NCI-H2196 treated with DMSO at 0.1 percent for 48 hours (cell line): ENCODE measurements at regions not wholly inside any gene's neighbourhood (a gene's known extent, or its start where the extent isn't known, plus 50 kb on each side); places are given as distances from the start of the nearest gene placed in this dataset.

Experiments
- DNase-seq: peaks from one replicate; lab custom pipeline; 2025; ENCODE audit not compliant: unreplicated experiment; lab: John Stamatoyannopoulos, UW

- DNase-seq: no peak
Measured at GRCh38 chr11:42025121-42025803, 565.8 kb upstream of the LRRC4C start.

- no peak for DNase-seq
Measured at GRCh38 chr11:42034826-42035225, 575.4 kb upstream of the LRRC4C start.

DNA sequence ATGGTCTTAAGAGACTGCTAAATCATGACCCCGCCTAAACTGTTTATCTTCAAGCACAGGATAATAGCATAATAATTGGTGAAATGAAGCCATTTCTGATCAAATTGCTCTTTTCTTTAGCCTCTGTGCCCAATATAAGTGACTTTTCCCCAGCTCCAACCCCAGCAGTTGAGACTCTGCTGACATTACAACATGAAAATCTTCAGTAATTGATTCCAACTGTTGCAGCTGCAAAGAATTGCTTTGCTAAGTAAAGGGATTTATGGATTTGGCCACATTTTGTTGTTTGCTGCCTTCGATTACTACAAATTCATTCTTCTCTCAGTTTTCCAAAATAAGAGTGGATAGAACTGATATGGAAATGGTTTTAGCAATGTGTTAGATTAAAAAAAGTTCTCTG lies 576.7 kb upstream of the LRRC4C start:
- no peak for DNase-seq

DNA sequence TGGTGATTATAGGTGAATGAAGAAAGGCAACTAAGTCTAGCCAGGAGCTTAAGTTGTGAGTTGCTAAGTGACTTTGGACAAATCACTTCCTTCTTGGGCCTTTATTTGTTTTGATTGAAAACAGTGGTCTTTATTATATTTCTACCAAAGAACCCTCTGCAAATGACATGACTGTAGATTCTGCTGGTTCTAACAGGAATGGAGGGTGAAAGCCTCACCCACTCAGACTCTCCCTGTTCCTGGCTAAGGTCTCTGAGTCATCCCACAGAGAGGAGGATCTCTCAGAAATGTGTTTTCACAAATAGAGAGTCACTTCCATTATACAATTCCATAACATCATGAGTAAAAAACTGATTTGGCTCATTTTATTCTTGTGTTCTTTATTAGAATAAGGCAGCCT lies 583.9 kb upstream of the LRRC4C start:
- no peak for DNase-seq

- DNase-seq: no peak
Measured at GRCh38 chr11:42047637-42048555, 588.4 kb upstream of the LRRC4C start.

GRCh38 chr11:42049186-42049585 lies 589.7 kb upstream of the LRRC4C start:
- DNase-seq: no peak

- DNase-seq: no peak
Measured at GRCh38 chr11:42049650-42050049, 590.2 kb upstream of the LRRC4C start.

GRCh38 chr11:42054351-42054900 lies 595.0 kb upstream of the LRRC4C start:
- DNase-seq: no peak

DNA sequence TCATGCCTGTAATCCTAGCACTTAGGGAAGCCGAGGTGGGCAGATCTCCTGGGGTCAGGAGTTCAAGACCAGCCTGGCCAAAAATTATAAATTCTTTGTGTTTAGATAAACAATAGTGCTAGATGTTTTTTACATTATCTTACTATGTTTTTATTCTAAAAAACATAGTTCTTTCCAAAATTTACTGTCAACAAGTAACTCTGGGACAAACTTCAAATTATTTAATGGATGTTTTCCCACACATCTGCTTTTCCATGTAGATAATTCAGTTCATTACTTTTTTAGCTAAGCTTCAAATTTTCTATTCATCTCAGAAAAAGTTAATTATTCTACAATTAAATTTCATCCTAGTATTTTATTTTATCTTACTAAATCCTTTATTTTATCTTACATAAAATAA lies 596.2 kb upstream of the LRRC4C start:
- no peak for DNase-seq

DNA sequence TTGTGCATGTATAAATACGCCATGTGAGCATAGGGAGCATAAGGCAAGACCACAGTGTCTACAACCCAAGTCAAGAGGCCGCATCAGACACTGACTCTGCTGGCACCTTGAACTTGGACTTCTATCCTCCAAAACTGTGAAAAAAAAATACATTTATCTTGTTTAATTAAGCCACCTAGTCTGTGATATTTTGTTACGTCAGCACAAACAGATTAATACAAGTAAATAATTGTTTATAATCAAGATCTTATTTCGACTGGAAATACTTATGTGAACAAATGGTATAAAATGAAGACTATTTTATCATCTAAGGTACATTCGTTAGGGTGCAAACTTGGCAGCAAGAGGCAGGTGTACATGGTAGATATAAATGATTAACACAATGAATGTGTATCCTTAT lies 599.3 kb upstream of the LRRC4C start:
- DNase-seq: no peak

DNA sequence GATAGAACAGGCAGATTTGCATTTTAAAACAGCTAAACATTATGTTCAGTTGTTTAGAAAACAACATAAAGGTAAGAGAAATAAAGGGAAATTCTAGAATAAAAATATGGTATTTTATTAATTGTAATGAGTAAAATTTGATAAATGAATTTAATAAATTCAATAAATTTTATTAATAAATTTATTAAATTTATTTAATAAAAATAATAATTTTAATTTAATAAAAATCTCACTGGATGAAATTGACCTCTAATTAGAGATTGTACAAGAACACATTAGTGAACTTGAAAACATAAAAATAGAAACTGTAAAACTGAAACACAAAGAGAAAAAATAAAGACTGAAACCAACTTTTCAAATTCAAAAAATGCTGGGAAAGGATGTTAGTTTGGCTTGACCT lies 605.7 kb upstream of the LRRC4C start:
- no peak for DNase-seq

- no peak for DNase-seq
Measured at GRCh38 chr11:42066113-42066512, 606.7 kb upstream of the LRRC4C start.

GRCh38 chr11:42074306-42074705 lies 614.9 kb upstream of the LRRC4C start:
- no peak for DNase-seq

DNA sequence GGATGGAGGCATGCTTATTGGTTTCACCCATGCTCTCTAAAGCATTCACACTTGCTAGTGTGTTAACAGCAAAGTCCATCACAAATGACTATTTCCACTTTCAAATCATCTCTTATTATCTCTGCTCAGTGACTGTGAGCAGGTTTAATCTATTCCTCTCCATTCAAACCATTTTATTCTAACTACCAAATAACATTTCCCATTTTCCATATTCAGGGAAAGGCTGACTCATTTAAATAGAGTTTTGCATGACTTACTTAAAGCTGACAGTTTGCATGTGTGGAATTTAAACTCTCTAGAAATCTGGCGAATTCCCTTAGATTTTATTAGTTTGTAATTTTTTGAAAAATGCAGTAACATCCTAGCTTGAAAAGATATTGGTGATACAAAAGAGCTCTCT lies 615.7 kb upstream of the LRRC4C start:
- no peak for DNase-seq

DNA sequence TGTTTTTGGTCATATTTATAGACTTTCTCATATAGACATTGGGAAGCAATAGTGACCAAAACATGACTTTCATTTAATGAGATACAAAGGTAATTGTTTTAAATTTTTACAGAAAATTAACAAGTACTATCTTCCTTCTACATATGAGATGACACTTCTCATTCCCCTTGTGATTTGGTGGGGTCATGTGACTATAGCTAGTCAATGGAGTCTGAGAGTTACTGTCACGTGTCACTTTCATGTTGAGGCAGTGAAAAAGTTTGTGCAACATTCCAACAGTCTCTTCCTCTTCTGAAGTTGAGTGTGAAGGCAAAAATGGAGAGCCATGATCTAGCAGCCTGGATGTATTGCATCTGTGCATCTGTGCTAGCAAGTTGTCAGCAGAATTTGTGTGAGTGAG lies 618.3 kb upstream of the LRRC4C start:
- DNase-seq: no peak

DNA sequence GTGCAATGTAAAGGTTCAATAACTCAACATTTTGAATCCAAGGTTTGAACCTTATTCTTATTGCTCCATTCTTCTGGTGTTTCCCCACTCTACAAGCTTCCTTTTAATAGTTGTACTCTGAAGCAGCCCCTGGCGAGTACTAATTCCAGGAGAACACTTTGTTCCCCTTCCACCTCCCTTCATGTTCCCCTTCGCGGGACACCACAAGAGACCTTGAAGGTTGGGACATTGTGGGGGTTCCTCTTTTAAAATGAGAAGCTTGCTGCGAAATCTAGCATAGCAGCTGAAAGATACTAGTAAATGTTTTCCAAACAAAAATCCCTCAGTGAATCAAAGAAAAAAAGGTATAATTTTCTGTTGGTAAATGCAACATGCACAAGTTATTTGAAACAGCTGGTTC lies 626.3 kb upstream of the LRRC4C start:
- DNase-seq: no peak

DNA sequence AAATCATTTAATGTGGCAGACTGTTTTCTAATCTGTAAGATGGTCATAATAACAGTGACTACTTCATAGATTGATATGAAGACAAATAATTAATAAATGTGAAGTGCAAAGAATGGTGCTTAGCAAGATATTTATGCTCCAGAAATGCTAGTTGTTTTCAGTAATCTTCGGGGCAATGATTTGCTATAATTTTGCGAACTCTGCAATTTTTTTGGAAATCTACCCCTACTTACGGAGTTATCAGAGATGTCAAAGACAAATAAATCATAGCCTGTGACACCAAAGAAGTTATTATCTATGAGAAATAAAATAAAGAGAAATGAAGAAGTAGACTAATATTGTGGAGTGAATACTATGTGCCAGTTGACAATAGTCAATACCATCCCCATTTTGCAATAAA lies 634.1 kb upstream of the LRRC4C start:
- no peak for DNase-seq

DNA sequence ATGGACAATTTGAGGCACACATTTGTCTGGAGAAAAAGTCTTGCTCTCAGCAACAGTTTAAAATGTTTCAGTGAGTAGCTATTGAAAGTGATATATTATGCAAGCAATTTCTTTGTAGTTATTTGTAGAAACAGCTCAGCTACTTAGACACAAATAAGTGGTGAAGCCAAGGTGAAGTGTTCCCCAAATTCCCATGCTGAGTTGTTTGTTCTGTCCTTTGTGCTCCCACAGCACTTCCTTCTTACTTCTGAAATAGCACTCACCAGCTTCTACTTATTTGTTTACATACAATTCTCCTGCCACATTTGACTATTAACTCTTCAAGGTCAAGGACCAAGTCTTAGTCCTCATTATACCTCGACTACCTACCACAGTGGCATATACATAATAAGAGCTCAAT lies 638.6 kb upstream of the LRRC4C start:
- no peak for DNase-seq

DNA sequence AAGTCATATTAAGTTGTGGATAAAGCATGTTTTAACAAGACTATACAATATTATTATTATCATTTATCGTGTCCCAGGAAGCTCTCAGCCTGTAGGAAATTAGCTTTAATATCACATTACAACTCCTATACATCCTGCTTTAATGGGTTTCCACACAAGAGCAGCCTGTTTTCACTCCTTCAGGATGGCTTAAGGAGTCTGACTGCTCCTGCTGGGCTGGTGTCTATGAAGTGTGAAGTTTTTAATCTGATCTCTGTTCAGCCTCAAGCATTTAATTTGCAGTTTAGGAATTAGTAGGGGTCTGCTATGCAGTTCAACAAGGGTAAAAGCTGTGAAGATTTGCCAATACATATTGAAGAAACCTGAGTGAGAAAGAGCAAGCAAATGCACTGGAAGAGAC lies 653.4 kb upstream of the LRRC4C start:
- DNase-seq: no peak

- no peak for DNase-seq
Measured at GRCh38 chr11:42114927-42115326, 655.5 kb upstream of the LRRC4C start.

GRCh38 chr11:42138454-42138853 lies 679.0 kb upstream of the LRRC4C start:
- no peak for DNase-seq

GRCh38 chr11:42145311-42145710 lies 685.9 kb upstream of the LRRC4C start:
- no peak for DNase-seq
